ENCODE measurements at regions not wholly inside any gene's neighbourhood (a gene's known extent, or its start where the extent isn't known, plus 50 kb on each side); places are given as distances from the start of the nearest gene placed in this dataset.

DNA sequence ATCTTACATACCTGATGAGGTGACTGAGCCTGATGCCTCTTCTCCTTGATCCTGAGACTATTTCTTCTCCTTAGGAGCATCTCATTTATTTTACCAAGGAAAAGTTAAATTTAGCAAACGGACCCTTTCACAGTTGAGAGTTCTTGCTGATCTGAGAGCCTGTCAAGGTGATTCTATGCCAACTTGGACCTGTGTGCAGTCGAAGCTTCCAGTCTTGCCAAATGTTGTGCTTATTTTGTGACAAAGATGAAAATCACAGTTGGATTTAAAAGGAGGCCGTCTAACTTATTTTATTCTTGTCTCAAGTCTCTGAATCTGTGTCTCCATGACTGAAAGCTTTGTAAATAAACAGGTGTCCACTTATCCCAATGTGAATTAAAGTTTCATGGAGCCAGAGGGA, 296.3 kb upstream of the EPHA3 start (continued):
- TF ChIP-seq, protein P1, sequence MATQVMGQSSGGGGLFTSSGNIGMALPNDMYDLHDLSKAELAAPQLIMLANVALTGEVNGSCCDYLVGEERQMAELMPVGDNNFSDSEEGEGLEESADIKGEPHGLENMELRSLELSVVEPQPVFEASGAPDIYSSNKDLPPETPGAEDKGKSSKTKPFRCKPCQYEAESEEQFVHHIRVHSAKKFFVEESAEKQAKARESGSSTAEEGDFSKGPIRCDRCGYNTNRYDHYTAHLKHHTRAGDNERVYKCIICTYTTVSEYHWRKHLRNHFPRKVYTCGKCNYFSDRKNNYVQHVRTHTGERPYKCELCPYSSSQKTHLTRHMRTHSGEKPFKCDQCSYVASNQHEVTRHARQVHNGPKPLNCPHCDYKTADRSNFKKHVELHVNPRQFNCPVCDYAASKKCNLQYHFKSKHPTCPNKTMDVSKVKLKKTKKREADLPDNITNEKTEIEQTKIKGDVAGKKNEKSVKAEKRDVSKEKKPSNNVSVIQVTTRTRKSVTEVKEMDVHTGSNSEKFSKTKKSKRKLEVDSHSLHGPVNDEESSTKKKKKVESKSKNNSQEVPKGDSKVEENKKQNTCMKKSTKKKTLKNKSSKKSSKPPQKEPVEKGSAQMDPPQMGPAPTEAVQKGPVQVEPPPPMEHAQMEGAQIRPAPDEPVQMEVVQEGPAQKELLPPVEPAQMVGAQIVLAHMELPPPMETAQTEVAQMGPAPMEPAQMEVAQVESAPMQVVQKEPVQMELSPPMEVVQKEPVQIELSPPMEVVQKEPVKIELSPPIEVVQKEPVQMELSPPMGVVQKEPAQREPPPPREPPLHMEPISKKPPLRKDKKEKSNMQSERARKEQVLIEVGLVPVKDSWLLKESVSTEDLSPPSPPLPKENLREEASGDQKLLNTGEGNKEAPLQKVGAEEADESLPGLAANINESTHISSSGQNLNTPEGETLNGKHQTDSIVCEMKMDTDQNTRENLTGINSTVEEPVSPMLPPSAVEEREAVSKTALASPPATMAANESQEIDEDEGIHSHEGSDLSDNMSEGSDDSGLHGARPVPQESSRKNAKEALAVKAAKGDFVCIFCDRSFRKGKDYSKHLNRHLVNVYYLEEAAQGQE (IDR thresholded peaks at IDR 0.05; ENCODE audit: low read depth, low read length) = no peak

DNA sequence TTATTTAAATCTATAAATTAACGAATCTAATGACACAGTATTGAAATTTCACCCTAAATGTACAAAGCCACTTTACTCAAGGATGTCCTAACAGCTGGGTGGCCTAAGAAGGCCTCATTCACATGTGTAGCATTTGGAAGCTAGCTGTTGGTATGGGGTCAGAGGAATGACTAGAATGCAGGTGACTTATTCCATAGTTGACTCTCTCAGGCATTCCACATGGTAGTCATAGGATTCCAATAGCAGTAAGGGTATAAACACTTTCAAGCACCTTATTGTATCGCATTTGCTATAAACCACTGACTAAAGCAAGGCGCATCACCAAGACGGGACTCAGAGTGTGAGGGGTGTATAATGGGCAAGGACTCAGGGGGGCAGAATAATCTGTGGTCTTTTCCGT, 294.8 kb upstream of the EPHA3 start:
- no peak overlapping the region for H3K4me3 ChIP-seq
- RAD21 ChIA-PET (ENCODE audit: unreplicated experiment) = no interaction called here
- intact Hi-C loops (cut with micrococcal nuclease; ENCODE audit: unreplicated experiment) = no loop called here
- no peak for FAIRE-seq
- no TSS peak for BruUV-seq (replicated peaks)
- SMC1A ChIA-PET (ENCODE audit: uncharacterized antibody, unreplicated experiment) = no interaction called here
- no peak for DNase-seq (ENCODE audit: low read depth, low spot score)
- no peaks in the 10 kb centered on the region for H3K36me3 ChIP-seq (ENCODE audit: control insufficient read depth in 2 of 2, insufficient read depth in 2 of 2, low read length in 1 of 2)
- ATAC-seq = no peak
- H3K27ac ChIP-seq (ENCODE audit: control insufficient read depth, insufficient read depth) = no peak overlapping the region
- POLR2A ChIA-PET = no interaction called here
- H3K79me2 ChIP-seq (ENCODE audit: control insufficient read depth, insufficient read depth, low read length) = no peaks in the 10 kb centered on the region
- CTCF ChIA-PET = no interaction called here
- H3K9ac ChIP-seq (ENCODE audit: control insufficient read depth, insufficient read depth, low read length) = no peak overlapping the region
- H3K4me2 ChIP-seq (ENCODE audit: control insufficient read depth, insufficient read depth) = no peak overlapping the region
- 52% methylated on average over 5 of the region's 5 CpGs for WGBS (ENCODE audit: insufficient coverage, insufficient replicate concordance, low lambda C conversion rate, missing lambda C conversion rate)
- H2AFZ ChIP-seq (ENCODE audit: control insufficient read depth, low read depth, low read length) = no peak overlapping the region
- H3K27me3 ChIP-seq (replicated peaks in 1 of 2; ENCODE audit: control insufficient read depth in 2 of 2, insufficient read depth in 2 of 2, low read length in 1 of 2) = no peaks in the 10 kb centered on the region
- no peaks in the 10 kb centered on the region for H3K9me3 ChIP-seq (replicated peaks; ENCODE audit: control insufficient read depth, insufficient read depth, low read length)
- H3K4me1 ChIP-seq (ENCODE audit: control insufficient read depth, insufficient read depth, low read length) = no peaks in the 10 kb centered on the region
- in situ Hi-C loops (cut with MboI) = no loop called here
- H4K20me1 ChIP-seq (ENCODE audit: control insufficient read depth, insufficient read depth) = no peaks in the 10 kb centered on the region
- no peak for TF ChIP-seq WRNIP1 (IDR thresholded peaks at IDR 0.05; ENCODE audit: borderline replicate concordance, low read depth, low read length)
- TF ChIP-seq, protein P2, sequence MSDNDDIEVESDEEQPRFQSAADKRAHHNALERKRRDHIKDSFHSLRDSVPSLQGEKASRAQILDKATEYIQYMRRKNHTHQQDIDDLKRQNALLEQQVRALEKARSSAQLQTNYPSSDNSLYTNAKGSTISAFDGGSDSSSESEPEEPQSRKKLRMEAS (IDR thresholded peaks at IDR 0.05; ENCODE audit: low read depth, low read length) = no peak
- TF ChIP-seq, protein P3, sequence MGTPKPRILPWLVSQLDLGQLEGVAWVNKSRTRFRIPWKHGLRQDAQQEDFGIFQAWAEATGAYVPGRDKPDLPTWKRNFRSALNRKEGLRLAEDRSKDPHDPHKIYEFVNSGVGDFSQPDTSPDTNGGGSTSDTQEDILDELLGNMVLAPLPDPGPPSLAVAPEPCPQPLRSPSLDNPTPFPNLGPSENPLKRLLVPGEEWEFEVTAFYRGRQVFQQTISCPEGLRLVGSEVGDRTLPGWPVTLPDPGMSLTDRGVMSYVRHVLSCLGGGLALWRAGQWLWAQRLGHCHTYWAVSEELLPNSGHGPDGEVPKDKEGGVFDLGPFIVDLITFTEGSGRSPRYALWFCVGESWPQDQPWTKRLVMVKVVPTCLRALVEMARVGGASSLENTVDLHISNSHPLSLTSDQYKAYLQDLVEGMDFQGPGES (IDR thresholded peaks at IDR 0.05) = no peak
- TF ChIP-seq, protein P4, sequence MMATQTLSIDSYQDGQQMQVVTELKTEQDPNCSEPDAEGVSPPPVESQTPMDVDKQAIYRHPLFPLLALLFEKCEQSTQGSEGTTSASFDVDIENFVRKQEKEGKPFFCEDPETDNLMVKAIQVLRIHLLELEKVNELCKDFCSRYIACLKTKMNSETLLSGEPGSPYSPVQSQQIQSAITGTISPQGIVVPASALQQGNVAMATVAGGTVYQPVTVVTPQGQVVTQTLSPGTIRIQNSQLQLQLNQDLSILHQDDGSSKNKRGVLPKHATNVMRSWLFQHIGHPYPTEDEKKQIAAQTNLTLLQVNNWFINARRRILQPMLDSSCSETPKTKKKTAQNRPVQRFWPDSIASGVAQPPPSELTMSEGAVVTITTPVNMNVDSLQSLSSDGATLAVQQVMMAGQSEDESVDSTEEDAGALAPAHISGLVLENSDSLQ (IDR thresholded peaks at IDR 0.05) = no peak
- TF ChIP-seq, protein P5, sequence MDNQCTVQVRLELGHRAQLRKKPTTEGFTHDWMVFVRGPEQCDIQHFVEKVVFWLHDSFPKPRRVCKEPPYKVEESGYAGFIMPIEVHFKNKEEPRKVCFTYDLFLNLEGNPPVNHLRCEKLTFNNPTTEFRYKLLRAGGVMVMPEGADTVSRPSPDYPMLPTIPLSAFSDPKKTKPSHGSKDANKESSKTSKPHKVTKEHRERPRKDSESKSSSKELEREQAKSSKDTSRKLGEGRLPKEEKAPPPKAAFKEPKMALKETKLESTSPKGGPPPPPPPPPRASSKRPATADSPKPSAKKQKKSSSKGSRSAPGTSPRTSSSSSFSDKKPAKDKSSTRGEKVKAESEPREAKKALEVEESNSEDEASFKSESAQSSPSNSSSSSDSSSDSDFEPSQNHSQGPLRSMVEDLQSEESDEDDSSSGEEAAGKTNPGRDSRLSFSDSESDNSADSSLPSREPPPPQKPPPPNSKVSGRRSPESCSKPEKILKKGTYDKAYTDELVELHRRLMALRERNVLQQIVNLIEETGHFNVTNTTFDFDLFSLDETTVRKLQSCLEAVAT (IDR thresholded peaks at IDR 0.05) = no peak
- TF ChIP-seq TAF1 (IDR thresholded peaks at IDR 0.05; ENCODE audit: borderline replicate concordance, low read depth, low read length) = no peak
- no peak for TF ChIP-seq ESRRA (IDR thresholded peaks at IDR 0.05; ENCODE audit: low read length)
- no peak for TF ChIP-seq MYB (IDR thresholded peaks at IDR 0.05; ENCODE audit: borderline replicate concordance, low read depth, low read length)
- TF ChIP-seq PML (IDR thresholded peaks at IDR 0.05; ENCODE audit: low read length) = no peak
- no peak for TF ChIP-seq GABPA (IDR thresholded peaks at IDR 0.05; ENCODE audit: low read depth)
- TF ChIP-seq, protein P6, sequence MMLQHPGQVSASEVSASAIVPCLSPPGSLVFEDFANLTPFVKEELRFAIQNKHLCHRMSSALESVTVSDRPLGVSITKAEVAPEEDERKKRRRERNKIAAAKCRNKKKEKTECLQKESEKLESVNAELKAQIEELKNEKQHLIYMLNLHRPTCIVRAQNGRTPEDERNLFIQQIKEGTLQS (IDR thresholded peaks at IDR 0.05; ENCODE audit: borderline replicate concordance, extremely low read depth, low read depth, low read length) = no peak
- TF ChIP-seq RAD51 (IDR thresholded peaks at IDR 0.05) = no peak
- no peak for TF ChIP-seq ETV6 (conservative IDR thresholded peaks at IDR 0.05 in 1 of 2, IDR thresholded peaks at IDR 0.05 in 1 of 2; ENCODE audit: borderline replicate concordance in 1 of 2, low read depth in 1 of 2)
- no peak for TF ChIP-seq EGR1 (IDR thresholded peaks at IDR 0.05; ENCODE audit: borderline replicate concordance in 1 of 2, low read depth in 2 of 2, low read length in 2 of 2)

Data from GM12878 (cell line).